ENCODE measurements at regions not wholly inside any gene's neighbourhood (a gene's known extent, or its start where the extent isn't known, plus 50 kb on each side); places are given as distances from the start of the nearest gene placed in this dataset.

- TF ChIP-seq POLR2A (IDR thresholded peaks at IDR 0.05) (no peak), CTCF (IDR thresholded peaks at IDR 0.05) (no peak)
Measured at GRCh38 chr3:981156-981555, 111.7 kb upstream of the CNTN6 start.
